Type B pancreatic cell (in vitro differentiated cells): ENCODE measurements at regions not wholly inside any gene's neighbourhood (a gene's known extent, or its start where the extent isn't known, plus 50 kb on each side); places are given as distances from the start of the nearest gene placed in this dataset.

Source experiments
- DNase-seq: peaks from one replicate; pipeline ENCODE4 v3.0.0; 2021; ENCODE audit warnings: mixed read lengths; ENCODE audit not compliant: unreplicated experiment; ENCODE audit errors: extremely low spot score
- H3K27ac Mint-ChIP-seq: 2 replicates; pipeline ENCODE4 v1.8.0; 2021; ENCODE audit warnings: mild to moderate bottlenecking, mixed read lengths
- H3K27me3 Mint-ChIP-seq: 2 replicates; pipeline ENCODE4 v1.8.0; 2021; ENCODE audit warnings: mixed read lengths
- H3K36me3 Mint-ChIP-seq: 2 replicates; pipeline ENCODE4 v1.8.0; 2021; ENCODE audit warnings: mixed read lengths
- H3K4me1 Mint-ChIP-seq: one replicate; pipeline ENCODE4 v1.8.0; 2021; ENCODE audit warnings: mixed read lengths; ENCODE audit not compliant: unreplicated experiment
- H3K4me3 Mint-ChIP-seq: 2 replicates; pipeline ENCODE4 v1.8.0; 2021; ENCODE audit warnings: mild to moderate bottlenecking, mixed read lengths
- H3K9me3 Mint-ChIP-seq: 2 replicates; pipeline ENCODE4 v1.8.0; 2021; ENCODE audit warnings: mixed read lengths
- TF ChIP-seq, protein P1 (sequence below): fragments of 200-600 bp; sonication (generic); conservative IDR thresholded peaks from 2 replicates; pipeline ENCODE4 v1.5.0; 2021; ENCODE audit warnings: antibody characterized with exemption, mild to moderate bottlenecking

DNA sequence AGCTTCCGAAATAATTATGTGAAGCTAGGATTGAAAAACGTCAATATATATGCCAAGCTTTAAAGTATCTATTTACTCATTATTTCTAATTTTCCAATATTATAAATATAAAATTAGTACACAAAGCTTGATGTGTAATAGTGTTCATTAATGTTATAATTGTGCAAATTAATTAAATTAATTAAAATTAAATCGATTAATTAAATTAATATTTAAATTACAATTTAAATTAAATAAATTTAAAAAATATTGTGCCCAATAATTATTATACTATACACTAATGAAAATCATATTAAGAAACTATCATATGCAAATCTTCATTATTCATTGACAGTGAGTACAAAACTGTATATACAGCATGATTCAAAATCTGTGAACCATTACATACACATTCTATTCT is 409.8 kb downstream of the FAM170A start:
- no peak for DNase-seq
- TF ChIP-seq, protein P1, sequence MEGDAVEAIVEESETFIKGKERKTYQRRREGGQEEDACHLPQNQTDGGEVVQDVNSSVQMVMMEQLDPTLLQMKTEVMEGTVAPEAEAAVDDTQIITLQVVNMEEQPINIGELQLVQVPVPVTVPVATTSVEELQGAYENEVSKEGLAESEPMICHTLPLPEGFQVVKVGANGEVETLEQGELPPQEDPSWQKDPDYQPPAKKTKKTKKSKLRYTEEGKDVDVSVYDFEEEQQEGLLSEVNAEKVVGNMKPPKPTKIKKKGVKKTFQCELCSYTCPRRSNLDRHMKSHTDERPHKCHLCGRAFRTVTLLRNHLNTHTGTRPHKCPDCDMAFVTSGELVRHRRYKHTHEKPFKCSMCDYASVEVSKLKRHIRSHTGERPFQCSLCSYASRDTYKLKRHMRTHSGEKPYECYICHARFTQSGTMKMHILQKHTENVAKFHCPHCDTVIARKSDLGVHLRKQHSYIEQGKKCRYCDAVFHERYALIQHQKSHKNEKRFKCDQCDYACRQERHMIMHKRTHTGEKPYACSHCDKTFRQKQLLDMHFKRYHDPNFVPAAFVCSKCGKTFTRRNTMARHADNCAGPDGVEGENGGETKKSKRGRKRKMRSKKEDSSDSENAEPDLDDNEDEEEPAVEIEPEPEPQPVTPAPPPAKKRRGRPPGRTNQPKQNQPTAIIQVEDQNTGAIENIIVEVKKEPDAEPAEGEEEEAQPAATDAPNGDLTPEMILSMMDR: no peak
- H3K4me3 Mint-ChIP-seq: no peak overlapping the region
- H3K4me1 Mint-ChIP-seq: peaks cover 8% of the 10 kb centered on the region
- H3K9me3 Mint-ChIP-seq: no peaks in the 10 kb centered on the region
- H3K36me3 Mint-ChIP-seq: no peaks in the 10 kb centered on the region
- H3K27ac Mint-ChIP-seq: no peak overlapping the region
- H3K27me3 Mint-ChIP-seq: no peaks in the 10 kb centered on the region

DNA sequence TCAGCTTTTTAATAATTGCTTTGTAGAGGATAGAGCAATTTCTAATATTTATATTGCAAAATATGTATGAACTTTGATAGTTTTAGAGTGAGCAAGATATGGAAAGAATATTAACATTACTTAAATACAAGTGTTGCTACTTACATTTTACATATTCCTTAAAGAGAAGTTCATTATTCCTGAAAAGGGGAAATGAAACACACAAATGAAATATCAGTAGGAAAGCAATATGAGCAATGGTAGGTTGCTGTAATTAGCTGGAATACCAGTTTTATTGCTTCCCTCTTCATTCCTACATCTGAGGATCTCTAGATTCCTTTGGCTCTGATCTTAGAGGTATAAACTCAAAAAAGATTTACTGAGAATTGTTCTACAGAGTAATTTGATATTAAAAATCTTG is 414.1 kb downstream of the FAM170A start:
- Mint-ChIP-seq H3K9me3 (no peaks in the 10 kb centered on the region), H3K27ac (no peak overlapping the region), H3K4me1 (peaks cover 8% of the 10 kb centered on the region), H3K27me3 (no peaks in the 10 kb centered on the region), H3K4me3 (no peak overlapping the region), H3K36me3 (no peaks in the 10 kb centered on the region)
- DNase-seq: no peak
- TF ChIP-seq, protein P1: no peak

DNA sequence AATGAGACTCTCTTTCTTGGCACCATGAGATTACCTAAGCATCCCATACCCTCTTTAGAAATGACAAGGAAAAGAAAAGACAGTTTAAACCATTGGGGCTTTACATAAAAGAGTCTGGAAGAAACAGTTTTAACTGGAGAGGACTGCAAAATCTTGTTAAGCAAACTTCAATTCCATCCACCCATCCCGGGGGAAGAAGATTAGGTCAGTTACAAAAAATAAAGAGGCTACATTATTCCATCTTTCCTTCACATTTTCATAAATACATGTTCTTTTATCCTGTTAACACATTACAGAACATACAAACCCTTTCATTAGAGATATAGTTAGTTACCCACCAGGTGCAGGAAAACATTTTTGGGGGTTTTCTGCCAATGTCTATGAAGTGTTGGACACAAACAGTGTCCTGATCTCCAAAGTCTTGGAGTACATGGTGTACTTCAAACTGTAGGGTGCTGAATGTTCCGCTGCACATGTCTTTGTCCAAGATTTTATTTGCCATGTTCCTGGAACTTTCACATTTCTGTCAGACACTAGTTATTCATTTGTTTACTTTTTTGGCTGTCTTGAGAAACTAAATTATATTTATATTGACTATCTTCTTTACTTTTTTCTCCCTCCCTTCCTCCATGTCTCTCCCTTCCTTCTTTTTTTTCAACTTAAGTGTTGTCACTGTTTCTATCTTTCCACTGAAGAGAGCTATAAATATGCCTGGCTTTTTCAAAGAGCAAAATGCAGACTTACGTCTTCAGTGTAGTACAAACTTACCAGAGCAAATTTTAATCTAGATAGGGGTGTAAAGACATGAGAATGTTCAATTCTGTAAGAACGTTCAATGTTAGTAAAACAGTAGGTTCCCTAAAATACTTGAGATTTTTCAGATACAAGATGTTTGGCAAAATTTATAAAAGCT is 410.9 kb upstream of the PRR16 start:
- Mint-ChIP-seq H3K27ac (no peak overlapping the region), H3K36me3 (no peaks in the 10 kb centered on the region), H3K4me1 (no peaks in the 10 kb centered on the region), H3K27me3 (no peaks in the 10 kb centered on the region), H3K4me3 (no peak overlapping the region), H3K9me3 (no peaks in the 10 kb centered on the region)
- DNase-seq: no peak
- TF ChIP-seq, protein P1: no peak

DNA sequence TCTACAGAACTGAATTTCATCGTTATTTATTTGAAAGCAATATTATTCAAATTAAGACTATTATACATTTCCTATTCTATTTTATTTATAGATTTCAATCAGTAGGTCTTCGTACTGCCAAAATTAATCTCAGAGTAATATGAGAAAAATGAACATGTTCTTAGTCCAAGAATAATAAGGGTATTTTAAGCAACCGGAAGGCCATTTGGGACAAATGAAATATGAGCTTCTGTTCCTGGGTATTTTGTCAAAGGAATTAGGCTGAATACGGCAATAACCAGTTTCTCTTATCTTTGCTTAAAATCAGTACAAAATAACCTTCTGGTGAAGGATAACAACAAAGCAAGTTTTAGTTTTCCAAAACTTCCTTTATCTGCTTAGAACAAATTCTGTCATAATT is 410.3 kb upstream of the PRR16 start:
- Mint-ChIP-seq H3K4me3 (no peak overlapping the region), H3K4me1 (no peaks in the 10 kb centered on the region), H3K36me3 (no peaks in the 10 kb centered on the region), H3K27ac (no peak overlapping the region), H3K27me3 (no peaks in the 10 kb centered on the region), H3K9me3 (no peaks in the 10 kb centered on the region)
- TF ChIP-seq, protein P1: no peak
- DNase-seq: no peak

DNA sequence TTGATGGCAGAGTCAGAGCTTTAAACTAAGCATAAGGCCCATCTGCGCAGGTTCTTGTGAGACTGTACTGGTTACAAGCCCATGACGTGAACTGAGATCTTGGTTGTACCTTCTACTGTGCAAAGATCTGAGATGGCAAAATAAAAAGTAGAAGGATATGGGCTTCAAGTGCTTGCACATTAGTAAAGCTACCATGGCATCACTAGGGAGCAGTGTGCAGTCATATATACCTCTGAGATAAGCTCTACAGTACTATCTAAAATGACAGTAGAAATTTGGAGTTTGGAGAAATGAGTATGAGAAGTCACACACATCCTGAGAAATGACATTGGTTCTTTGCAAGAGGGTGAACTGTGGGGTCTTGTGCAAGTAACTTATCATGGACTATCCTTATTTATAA is 408.2 kb upstream of the PRR16 start:
- Mint-ChIP-seq H3K9me3 (no peaks in the 10 kb centered on the region), H3K27ac (no peak overlapping the region), H3K4me3 (no peak overlapping the region), H3K27me3 (no peaks in the 10 kb centered on the region), H3K4me1 (no peaks in the 10 kb centered on the region), H3K36me3 (no peaks in the 10 kb centered on the region)
- TF ChIP-seq, protein P1: no peak
- DNase-seq: no peak
